Stomach (tissue), 4 donors: ENCODE measurements at regions not wholly inside any gene's neighbourhood (a gene's known extent, or its start where the extent isn't known, plus 50 kb on each side); places are given as distances from the start of the nearest gene placed in this dataset.

ENCODE experiments used
- POLR2A ChIP-seq, 4 donors: fragments of 450-650 bp; IDR thresholded peaks; one replicate each; pipeline ENCODE4 v1.6.1; 2016; ENCODE audit warnings: antibody characterized with exemption in 4 of 4, control low read depth in 2 of 4, mild to moderate bottlenecking in 1 of 4, moderate library complexity in 1 of 4
- POLR2AphosphoS5 ChIP-seq, 3 donors: sonication (generic); formaldehyde crosslinking; IDR thresholded peaks; one replicate each; pipeline ENCODE4 v1.6.1; 2016; ENCODE audit warnings: antibody characterized with exemption in 3 of 3
- TF ChIP-seq, protein P1 (sequence below), 7 experiments: fragments of 450-650 bp in 4 of 7; fragments of 200-600 bp in 3 of 7; sonication (generic) in 3 of 7; IDR thresholded peaks; one replicate each; pipeline ENCODE4 v1.5.1; 2016 to 2019; ENCODE audit warnings: antibody characterized with exemption in 7 of 7, control low read depth in 2 of 7, mild to moderate bottlenecking in 1 of 7

DNA sequence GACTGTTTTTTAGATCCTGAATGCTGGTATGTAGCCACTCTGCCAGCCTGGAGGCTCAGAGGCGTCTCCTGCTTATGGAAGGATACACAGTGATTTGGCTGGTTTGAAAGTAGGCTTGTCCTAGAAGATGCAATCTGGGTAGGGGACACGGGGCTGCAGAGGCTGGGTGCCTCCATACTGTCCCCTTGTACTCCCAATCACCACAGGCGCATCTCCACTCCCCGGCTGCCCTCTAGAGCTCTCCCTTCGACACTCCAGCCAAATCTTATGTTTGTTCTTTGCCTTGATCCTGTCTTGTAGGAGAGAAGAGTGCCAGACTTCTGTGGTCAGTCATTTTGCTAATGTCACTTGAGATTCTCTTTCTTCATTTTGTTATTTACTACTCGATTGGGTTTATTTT is 168.8 kb upstream of the THRB start:
- TF ChIP-seq, protein P1, sequence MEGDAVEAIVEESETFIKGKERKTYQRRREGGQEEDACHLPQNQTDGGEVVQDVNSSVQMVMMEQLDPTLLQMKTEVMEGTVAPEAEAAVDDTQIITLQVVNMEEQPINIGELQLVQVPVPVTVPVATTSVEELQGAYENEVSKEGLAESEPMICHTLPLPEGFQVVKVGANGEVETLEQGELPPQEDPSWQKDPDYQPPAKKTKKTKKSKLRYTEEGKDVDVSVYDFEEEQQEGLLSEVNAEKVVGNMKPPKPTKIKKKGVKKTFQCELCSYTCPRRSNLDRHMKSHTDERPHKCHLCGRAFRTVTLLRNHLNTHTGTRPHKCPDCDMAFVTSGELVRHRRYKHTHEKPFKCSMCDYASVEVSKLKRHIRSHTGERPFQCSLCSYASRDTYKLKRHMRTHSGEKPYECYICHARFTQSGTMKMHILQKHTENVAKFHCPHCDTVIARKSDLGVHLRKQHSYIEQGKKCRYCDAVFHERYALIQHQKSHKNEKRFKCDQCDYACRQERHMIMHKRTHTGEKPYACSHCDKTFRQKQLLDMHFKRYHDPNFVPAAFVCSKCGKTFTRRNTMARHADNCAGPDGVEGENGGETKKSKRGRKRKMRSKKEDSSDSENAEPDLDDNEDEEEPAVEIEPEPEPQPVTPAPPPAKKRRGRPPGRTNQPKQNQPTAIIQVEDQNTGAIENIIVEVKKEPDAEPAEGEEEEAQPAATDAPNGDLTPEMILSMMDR (IDR thresholded peaks at IDR 0.05): no peak
- TF ChIP-seq POLR2AphosphoS5 (IDR thresholded peaks at IDR 0.05) (no peak), POLR2A (IDR thresholded peaks at IDR 0.05) (no peak)
